Cerebellar cortex (tissue), 1 donor: ENCODE measurements at regions not wholly inside any gene's neighbourhood (a gene's known extent, or its start where the extent isn't known, plus 50 kb on each side); places are given as distances from the start of the nearest gene placed in this dataset.

ENCODE experiments used
- DNase-seq: peaks from one replicate; pipeline ENCODE4 v3.0.0-alpha.2; 2015; ENCODE audit warnings: low spot score

GRCh38 chr5:93163010-93163663, 417.9 kb downstream of the NR2F1-AS1 start:
- peak; percentile 47 for DNase-seq

GRCh38 chr5:93161661-93162654, 419.1 kb downstream of the NR2F1-AS1 start:
- peak; percentile 25 for DNase-seq

- DNase-seq, result no peak
These were observed 422.2 kb downstream of the NR2F1-AS1 start for GRCh38 chr5:93158841-93159240.

- no peak for DNase-seq
These were observed 424.5 kb downstream of the NR2F1-AS1 start for GRCh38 chr5:93156566-93156965.

- no peak for DNase-seq
These were observed 426.5 kb downstream of the NR2F1-AS1 start for GRCh38 chr5:93154535-93154934.

GRCh38 chr5:93153461-93153860, 427.6 kb downstream of the NR2F1-AS1 start:
- DNase-seq, result no peak

GRCh38 chr5:93151896-93152295, 429.1 kb downstream of the NR2F1-AS1 start:
- DNase-seq, result no peak

GRCh38 chr5:93151121-93151520, 429.9 kb downstream of the NR2F1-AS1 start:
- DNase-seq, result no peak

GRCh38 chr5:93150311-93151012, 430.6 kb downstream of the NR2F1-AS1 start:
- no peak for DNase-seq

GRCh38 chr5:93145767-93146166, 435.3 kb downstream of the NR2F1-AS1 start:
- no peak for DNase-seq

- DNase-seq, result no peak
These were observed 436.0 kb downstream of the NR2F1-AS1 start for GRCh38 chr5:93145019-93145418.

GRCh38 chr5:93141969-93142368, 439.1 kb downstream of the NR2F1-AS1 start:
- DNase-seq, result no peak

GRCh38 chr5:93130624-93131490, 450.2 kb downstream of the NR2F1-AS1 start:
- DNase-seq, result no peak

- no peak for DNase-seq
These were observed 454.4 kb downstream of the NR2F1-AS1 start for GRCh38 chr5:93126634-93127033.

GRCh38 chr5:93123127-93123526, 457.9 kb downstream of the NR2F1-AS1 start:
- DNase-seq, result no peak

GRCh38 chr5:93122446-93122845, 458.6 kb downstream of the NR2F1-AS1 start:
- no peak for DNase-seq

GRCh38 chr5:93120771-93121170, 460.2 kb downstream of the NR2F1-AS1 start:
- no peak for DNase-seq

GRCh38 chr5:93120051-93120450, 461.0 kb downstream of the NR2F1-AS1 start:
- no peak for DNase-seq

GRCh38 chr5:93117751-93118531, 463.1 kb downstream of the NR2F1-AS1 start:
- no peak for DNase-seq

GRCh38 chr5:93107805-93108520, 473.1 kb downstream of the NR2F1-AS1 start:
- DNase-seq, result no peak
